ENCODE measurements at regions not wholly inside any gene's neighbourhood (a gene's known extent, or its start where the extent isn't known, plus 50 kb on each side); places are given as distances from the start of the nearest gene placed in this dataset.
A peak's percentile ranks its signal among the peaks of the same experiment; 100 is the strongest.

GRCh38 chr4:31325300-31325699 is 605.1 kb downstream of the PCDH7 start:
- no peak for DNase-seq

GRCh38 chr4:31327031-31327430 is 606.9 kb downstream of the PCDH7 start:
- no peak for DNase-seq

- DNase-seq, result no peak
These were observed 608.8 kb downstream of the PCDH7 start for GRCh38 chr4:31328932-31329331.

GRCh38 chr4:31334086-31334910 is 614.1 kb downstream of the PCDH7 start:
- DNase-seq, result no peak

GRCh38 chr4:31338000-31338399 is 617.8 kb downstream of the PCDH7 start:
- DNase-seq, result no peak

GRCh38 chr4:31341601-31342359 is 621.6 kb downstream of the PCDH7 start:
- DNase-seq, result no peak

GRCh38 chr4:31343061-31343460 is 622.9 kb downstream of the PCDH7 start:
- no peak for DNase-seq

GRCh38 chr4:31349907-31350306 is 629.7 kb downstream of the PCDH7 start:
- no peak for DNase-seq

- no peak for DNase-seq
These were observed 631.5 kb downstream of the PCDH7 start for GRCh38 chr4:31351695-31352094.

- DNase-seq, result no peak
These were observed 636.7 kb downstream of the PCDH7 start for GRCh38 chr4:31356839-31357238.

- no peak for DNase-seq
These were observed 640.6 kb downstream of the PCDH7 start for GRCh38 chr4:31360786-31361185.

- DNase-seq, result no peak
These were observed 642.6 kb downstream of the PCDH7 start for GRCh38 chr4:31362756-31363155.

GRCh38 chr4:31365006-31365690 is 645.0 kb downstream of the PCDH7 start:
- no peak for DNase-seq

GRCh38 chr4:31366041-31366440 is 645.9 kb downstream of the PCDH7 start:
- no peak for DNase-seq

GRCh38 chr4:31370866-31371465 is 650.8 kb downstream of the PCDH7 start:
- peak; percentile 51 for DNase-seq

GRCh38 chr4:31374256-31374960 is 654.2 kb downstream of the PCDH7 start:
- DNase-seq, result no peak

- no peak for DNase-seq
These were observed 655.8 kb downstream of the PCDH7 start for GRCh38 chr4:31375936-31376335.

- DNase-seq, result no peak
These were observed 659.2 kb downstream of the PCDH7 start for GRCh38 chr4:31379364-31379763.

GRCh38 chr4:31383767-31384166 is 663.6 kb downstream of the PCDH7 start:
- no peak for DNase-seq

GRCh38 chr4:31390849-31391248 is 670.7 kb downstream of the PCDH7 start:
- no peak for DNase-seq

- no peak for DNase-seq
These were observed 671.8 kb downstream of the PCDH7 start for GRCh38 chr4:31391976-31392375.

GRCh38 chr4:31392923-31393322 is 672.8 kb downstream of the PCDH7 start:
- no peak for DNase-seq

- DNase-seq, result no peak
These were observed 688.0 kb downstream of the PCDH7 start for GRCh38 chr4:31408121-31408520.

Measured in activated CD4-positive, alpha-beta T cell treated with anti-CD3 and anti-CD28 coated beads, Interleukin-2, Interleukin-6, amounts not matched to agents 100 ng/mL and 50 ng/mL, durations not matched to agents 16 hours and 8 hours (primary cell).